PC-9 (cell line): ENCODE measurements at regions not wholly inside any gene's neighbourhood (a gene's known extent, or its start where the extent isn't known, plus 50 kb on each side); places are given as distances from the start of the nearest gene placed in this dataset.

Source experiments
- BruUV-seq: library from RNA; stranded (reverse); fragments of 400-500 nt; replicated peaks from 2 replicates; lab custom pipeline; 2021; lab: Mats Ljungman, UMichigan
- CTCF ChIA-PET: fragments of 300-600 bp; sonication (Branson Sonifier 250); formaldehyde crosslinking; loops from one replicate; lab custom pipeline; 2022; ENCODE audit warnings: antibody characterized with exemption; lab: Charles Lee
- POLR2A ChIA-PET: fragments of 300-600 bp; sonication (Branson Sonifier 250); formaldehyde crosslinking; loops from one replicate; lab custom pipeline; 2022; ENCODE audit warnings: antibody characterized with exemption; ENCODE audit not compliant: unreplicated experiment; lab: Charles Lee
- DNase-seq, 2 experiments: peaks; one replicate each; pipeline versions ENCODE4 v3.0.0 to v3.0.0-alpha.2; 2015 to 2022; ENCODE audit warnings: mixed read lengths in 1 of 2
- H2AFZ ChIP-seq: fragments of 200-600 bp; sonication (generic); 2 replicates; pipeline ENCODE4 v1.8.1; 2017; ENCODE audit warnings: antibody characterized with exemption
- H3F3A ChIP-seq: fragments of 200-600 bp; sonication (generic); 2 replicates; pipeline ENCODE4 v1.8.1; 2017; ENCODE audit warnings: antibody characterized with exemption, mild to moderate bottlenecking, low read depth; ENCODE audit not compliant: insufficient read depth
- H3K27ac ChIP-seq: fragments of 200-600 bp; sonication (generic); 2 replicates; pipeline ENCODE4 v1.6.1; 2016; ENCODE audit warnings: mixed run types
- H3K27me3 ChIP-seq: fragments of 200-600 bp; sonication (generic); 2 replicates; pipeline ENCODE4 v1.6.1; 2016; ENCODE audit warnings: low read depth, mixed run types; ENCODE audit not compliant: insufficient read depth
- H3K36me3 ChIP-seq: fragments of 200-600 bp; sonication (generic); 2 replicates; pipeline ENCODE4 v1.6.1; 2016; ENCODE audit warnings: low read depth, mixed run types
- H3K4me1 ChIP-seq: fragments of 200-600 bp; sonication (generic); replicated peaks from 2 replicates; pipeline ENCODE4 v1.6.1; 2016; ENCODE audit warnings: mixed run types; ENCODE audit not compliant: insufficient read depth
- H3K4me2 ChIP-seq: fragments of 200-600 bp; sonication (generic); 2 replicates; pipeline ENCODE4 v1.6.1; 2017; ENCODE audit warnings: mixed run types
- H3K4me3 ChIP-seq: fragments of 200-600 bp; sonication (generic); 2 replicates; pipeline ENCODE4 v1.6.1; 2016; ENCODE audit warnings: mixed run types
- H3K79me2 ChIP-seq: fragments of 200-600 bp; sonication (generic); 2 replicates; pipeline ENCODE4 v1.6.1; 2017; ENCODE audit warnings: low read depth, mixed run types
- H3K9me2 ChIP-seq: fragments of 200-600 bp; sonication (generic); 2 replicates; pipeline ENCODE4 v1.8.1; 2017; ENCODE audit warnings: mild to moderate bottlenecking; ENCODE audit not compliant: insufficient read depth
- H3K9me3 ChIP-seq: fragments of 200-600 bp; sonication (generic); 2 replicates; pipeline ENCODE4 v1.8.1; 2016; ENCODE audit warnings: low read depth; ENCODE audit not compliant: insufficient read depth
- H4K20me1 ChIP-seq: fragments of 200-600 bp; sonication (generic); 2 replicates; pipeline ENCODE4 v1.8.1; 2017; ENCODE audit not compliant: insufficient read depth
- EZH2 ChIP-seq: fragments of 200-600 bp; sonication (generic); IDR thresholded peaks from 2 replicates; pipeline ENCODE4 v1.8.0; 2017; ENCODE audit warnings: antibody characterized with exemption, low read depth
- intact Hi-C: fragments of 100-400 bp; cut with micrococcal nuclease; formaldehyde crosslinking; loops from one replicate; pipeline ENCODE4 v1.10.0; 2022; ENCODE audit not compliant: unreplicated experiment
- TF ChIP-seq, protein P1 (sequence below): fragments of 200-600 bp; sonication (generic); conservative IDR thresholded peaks from 2 replicates; pipeline ENCODE4 v1.6.1; 2017; ENCODE audit warnings: mixed run types, antibody characterized with exemption, mild to moderate bottlenecking, moderate library complexity

DNA sequence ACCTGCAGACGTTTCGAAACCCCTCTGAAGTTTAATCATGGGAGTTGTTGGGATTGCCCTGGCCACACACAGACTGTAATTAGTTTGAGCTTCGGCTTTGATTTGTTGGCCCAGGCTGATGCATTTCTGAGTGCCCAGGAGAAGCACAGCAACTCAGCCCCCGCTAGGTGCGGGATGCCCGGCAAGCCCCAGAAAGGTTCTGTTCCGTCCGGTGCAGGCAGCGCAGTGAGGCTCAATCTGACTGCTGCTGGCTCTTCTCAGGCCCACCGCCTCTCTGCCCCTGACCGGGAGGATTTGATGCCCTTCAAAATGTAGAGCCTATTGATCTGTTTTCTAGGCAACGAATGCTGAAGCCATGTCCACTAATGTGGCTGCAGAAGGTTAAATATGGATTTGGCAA, 73.4 kb upstream of the TAF11L2 start:
- Histone ChIP-seq H2AFZ (no peak overlapping the region), H3K27ac (no peak overlapping the region), H4K20me1 (no peaks in the 10 kb centered on the region), H3K9me3 (no peaks in the 10 kb centered on the region), H3F3A (no peaks in the 10 kb centered on the region), H3K4me2 (no peak overlapping the region), H3K27me3 (0 out of 2 replicates have a peak, but pooled peaks cover 15% of the 10 kb centered on the region), H3K4me1 (no peaks in the 10 kb centered on the region), H3K9me2 (no peaks in the 10 kb centered on the region), H3K4me3 (no peak overlapping the region), H3K79me2 (no peaks in the 10 kb centered on the region), H3K36me3 (no peaks in the 10 kb centered on the region)
- ChIA-PET POLR2A (no interaction called here), CTCF (no interaction called here)
- BruUV-seq = no TSS peak
- TF ChIP-seq, protein P1, sequence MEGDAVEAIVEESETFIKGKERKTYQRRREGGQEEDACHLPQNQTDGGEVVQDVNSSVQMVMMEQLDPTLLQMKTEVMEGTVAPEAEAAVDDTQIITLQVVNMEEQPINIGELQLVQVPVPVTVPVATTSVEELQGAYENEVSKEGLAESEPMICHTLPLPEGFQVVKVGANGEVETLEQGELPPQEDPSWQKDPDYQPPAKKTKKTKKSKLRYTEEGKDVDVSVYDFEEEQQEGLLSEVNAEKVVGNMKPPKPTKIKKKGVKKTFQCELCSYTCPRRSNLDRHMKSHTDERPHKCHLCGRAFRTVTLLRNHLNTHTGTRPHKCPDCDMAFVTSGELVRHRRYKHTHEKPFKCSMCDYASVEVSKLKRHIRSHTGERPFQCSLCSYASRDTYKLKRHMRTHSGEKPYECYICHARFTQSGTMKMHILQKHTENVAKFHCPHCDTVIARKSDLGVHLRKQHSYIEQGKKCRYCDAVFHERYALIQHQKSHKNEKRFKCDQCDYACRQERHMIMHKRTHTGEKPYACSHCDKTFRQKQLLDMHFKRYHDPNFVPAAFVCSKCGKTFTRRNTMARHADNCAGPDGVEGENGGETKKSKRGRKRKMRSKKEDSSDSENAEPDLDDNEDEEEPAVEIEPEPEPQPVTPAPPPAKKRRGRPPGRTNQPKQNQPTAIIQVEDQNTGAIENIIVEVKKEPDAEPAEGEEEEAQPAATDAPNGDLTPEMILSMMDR = no peak
- no peak for TF ChIP-seq EZH2
- DNase-seq = no peak
- intact Hi-C loops = no loop called here

DNA sequence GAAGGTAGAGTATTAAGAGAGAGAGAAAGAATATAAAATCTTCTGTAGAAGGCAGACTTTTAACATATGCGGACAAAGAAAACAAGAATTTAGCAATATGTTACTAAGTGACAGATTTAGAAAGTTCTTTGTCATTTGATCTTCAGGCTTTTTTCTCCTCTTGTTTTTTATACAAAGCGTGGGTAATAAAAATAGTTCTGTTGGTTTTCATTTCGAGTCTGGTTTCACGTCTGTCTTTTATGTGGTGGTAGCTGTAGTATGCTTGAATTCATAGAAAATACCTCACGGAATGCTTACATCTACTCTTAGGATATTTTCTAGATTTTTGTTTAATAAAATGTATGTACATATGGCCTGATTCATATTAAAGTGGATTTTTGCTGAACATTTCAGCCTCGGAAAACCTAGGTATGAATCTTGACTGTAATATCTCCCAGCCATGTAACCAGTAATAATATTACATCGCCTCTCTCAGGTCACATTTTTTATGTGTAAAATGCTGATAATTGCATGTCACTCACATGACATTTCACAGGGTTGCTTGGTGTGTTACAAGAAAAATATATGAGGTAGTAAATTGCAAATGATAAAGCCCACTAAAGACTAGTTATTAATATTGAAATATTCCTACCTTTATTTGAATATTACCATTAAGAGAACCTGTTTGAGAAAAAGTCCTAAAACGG, 72.5 kb upstream of the TAF11L2 start:
- POLR2A ChIA-PET = no interaction called here
- Histone ChIP-seq H3K9me2 (no peaks in the 10 kb centered on the region), H3K4me1 (no peaks in the 10 kb centered on the region), H4K20me1 (no peaks in the 10 kb centered on the region), H3K27me3 (0 out of 2 replicates have a peak, but pooled peaks cover 15% of the 10 kb centered on the region), H3K27ac (no peak overlapping the region), H3F3A (no peaks in the 10 kb centered on the region), H2AFZ (no peak overlapping the region), H3K4me2 (no peak overlapping the region), H3K79me2 (no peaks in the 10 kb centered on the region), H3K4me3 (no peak overlapping the region), H3K9me3 (no peaks in the 10 kb centered on the region), H3K36me3 (no peaks in the 10 kb centered on the region)
- no TSS peak for BruUV-seq
- no peak for DNase-seq
- CTCF ChIA-PET = no interaction called here
- intact Hi-C loops = no loop called here
- TF ChIP-seq, protein P1 = no peak
- TF ChIP-seq EZH2 = no peak

DNA sequence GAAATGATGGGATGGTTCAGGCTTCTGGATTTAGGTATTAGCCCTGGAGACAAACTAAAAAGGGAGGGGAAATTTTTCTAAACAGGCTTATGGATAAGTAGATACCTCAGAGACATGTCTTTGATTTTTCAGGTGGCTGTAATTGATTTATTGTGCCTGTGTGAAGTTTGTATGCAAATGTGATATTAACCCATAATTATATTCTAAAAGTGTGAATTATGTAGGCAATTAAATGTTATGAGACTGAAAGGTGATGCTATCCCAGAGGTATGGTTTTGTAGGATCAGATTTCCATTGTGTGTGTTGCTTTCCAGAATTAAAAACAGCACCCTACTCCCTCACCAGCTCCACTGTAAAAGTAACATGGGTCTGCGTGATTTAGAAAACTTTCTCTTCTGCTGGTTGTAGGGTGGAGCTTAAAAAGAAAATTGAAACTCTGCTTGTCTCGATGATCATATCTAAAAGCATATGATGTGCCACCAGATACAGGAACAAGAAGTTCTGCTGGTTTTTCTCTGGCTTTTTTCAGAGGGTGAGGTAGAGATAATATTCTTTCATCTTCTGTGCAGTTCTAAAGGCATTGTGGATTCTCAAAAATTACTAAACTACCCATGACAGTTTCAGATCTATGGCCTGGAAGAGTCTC, 71.8 kb upstream of the TAF11L2 start:
- H3K4me2 ChIP-seq = no peak overlapping the region
- no peaks in the 10 kb centered on the region for H3K9me3 ChIP-seq
- no peak overlapping the region for H3K4me3 ChIP-seq
- H3F3A ChIP-seq = no peaks in the 10 kb centered on the region
- ChIA-PET CTCF (no interaction called here), POLR2A (no interaction called here)
- no peaks in the 10 kb centered on the region for H4K20me1 ChIP-seq
- H3K27me3 ChIP-seq = 0 out of 2 replicates have a peak, but pooled peaks cover 15% of the 10 kb centered on the region
- no peak overlapping the region for H3K27ac ChIP-seq
- no peaks in the 10 kb centered on the region for H3K79me2 ChIP-seq
- H2AFZ ChIP-seq = no peak overlapping the region
- TF ChIP-seq, protein P1 = no peak
- intact Hi-C loops = no loop called here
- BruUV-seq = no TSS peak
- H3K36me3 ChIP-seq = no peaks in the 10 kb centered on the region
- no peaks in the 10 kb centered on the region for H3K4me1 ChIP-seq
- H3K9me2 ChIP-seq = no peaks in the 10 kb centered on the region
- DNase-seq = no peak
